IPS-15b (cell line): ENCODE measurements at regions not wholly inside any gene's neighbourhood (a gene's known extent, or its start where the extent isn't known, plus 50 kb on each side); places are given as distances from the start of the nearest gene placed in this dataset.

Source experiments
- H3K27me3 ChIP-seq: one replicate; pipeline ENCODE4 v1.6.1; 2013; ENCODE audit warnings: low read length; ENCODE audit not compliant: control insufficient read depth, insufficient read depth
- H3K36me3 ChIP-seq: one replicate; pipeline ENCODE4 v1.6.1; 2013; ENCODE audit warnings: low read length; ENCODE audit not compliant: control insufficient read depth, insufficient read depth
- H3K4me1 ChIP-seq: one replicate; pipeline ENCODE4 v1.6.1; 2013; ENCODE audit warnings: mild to moderate bottlenecking, low read length; ENCODE audit not compliant: control insufficient read depth, insufficient read depth
- H3K4me3 ChIP-seq: one replicate; pipeline ENCODE4 v1.5.1; 2013; ENCODE audit warnings: low read depth, low read length
- H3K9ac ChIP-seq: one replicate; pipeline ENCODE4 v1.6.1; 2013; ENCODE audit warnings: low read depth, mild to moderate bottlenecking, low read length
- H3K9me3 ChIP-seq: one replicate; pipeline ENCODE4 v1.6.1; 2013; ENCODE audit warnings: mild to moderate bottlenecking, low read length; ENCODE audit not compliant: control insufficient read depth, insufficient read depth

- H3K36me3 ChIP-seq = no peaks in the 10 kb centered on the region
- H3K4me3 ChIP-seq = no peak overlapping the region
- H3K27me3 ChIP-seq = no peaks in the 10 kb centered on the region
- H3K4me1 ChIP-seq = no peaks in the 10 kb centered on the region
- H3K9ac ChIP-seq = no peak overlapping the region
- no peaks in the 10 kb centered on the region for H3K9me3 ChIP-seq
Observed at GRCh38 chr2:239475161-239476028, 74.6 kb upstream of the HDAC4 start.

DNA sequence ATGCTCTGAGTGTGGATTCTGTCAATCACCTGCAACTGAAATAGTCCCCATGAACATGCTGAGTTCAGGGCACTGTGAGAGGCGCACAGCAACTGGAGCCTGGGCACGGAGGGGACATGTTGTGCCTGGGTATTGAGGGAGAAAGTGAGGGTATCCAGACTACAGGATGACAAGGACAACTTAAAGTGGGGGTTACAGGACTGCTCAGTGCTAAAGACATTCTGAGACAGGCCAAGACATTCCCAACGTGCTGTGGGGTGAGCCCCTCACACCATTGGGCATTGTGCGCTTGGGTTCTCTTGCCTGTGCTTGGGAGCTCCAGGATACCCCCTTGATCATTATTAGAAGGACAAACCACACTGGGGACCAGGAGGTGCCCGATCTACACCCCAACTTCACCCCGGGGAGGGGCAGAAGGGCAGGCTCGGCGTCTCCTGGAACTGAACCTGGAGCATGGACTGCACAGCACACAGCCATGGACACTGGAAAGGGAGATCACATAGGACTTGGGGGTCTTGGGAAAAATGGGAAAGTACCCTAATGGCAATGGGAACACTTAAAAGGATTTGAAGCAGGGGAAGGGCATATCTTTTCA, 72.5 kb upstream of the HDAC4 start:
- no peaks in the 10 kb centered on the region for H3K9me3 ChIP-seq
- no peaks in the 10 kb centered on the region for H3K4me1 ChIP-seq
- no peaks in the 10 kb centered on the region for H3K36me3 ChIP-seq
- H3K9ac ChIP-seq = no peak overlapping the region
- no peaks in the 10 kb centered on the region for H3K27me3 ChIP-seq
- H3K4me3 ChIP-seq = no peak overlapping the region

GRCh38 chr2:239472235-239472775, 71.5 kb upstream of the HDAC4 start:
- Histone ChIP-seq H3K4me3 (no peak overlapping the region), H3K9me3 (no peaks in the 10 kb centered on the region), H3K36me3 (no peaks in the 10 kb centered on the region), H3K27me3 (no peaks in the 10 kb centered on the region), H3K9ac (no peak overlapping the region), H3K4me1 (no peaks in the 10 kb centered on the region)

DNA sequence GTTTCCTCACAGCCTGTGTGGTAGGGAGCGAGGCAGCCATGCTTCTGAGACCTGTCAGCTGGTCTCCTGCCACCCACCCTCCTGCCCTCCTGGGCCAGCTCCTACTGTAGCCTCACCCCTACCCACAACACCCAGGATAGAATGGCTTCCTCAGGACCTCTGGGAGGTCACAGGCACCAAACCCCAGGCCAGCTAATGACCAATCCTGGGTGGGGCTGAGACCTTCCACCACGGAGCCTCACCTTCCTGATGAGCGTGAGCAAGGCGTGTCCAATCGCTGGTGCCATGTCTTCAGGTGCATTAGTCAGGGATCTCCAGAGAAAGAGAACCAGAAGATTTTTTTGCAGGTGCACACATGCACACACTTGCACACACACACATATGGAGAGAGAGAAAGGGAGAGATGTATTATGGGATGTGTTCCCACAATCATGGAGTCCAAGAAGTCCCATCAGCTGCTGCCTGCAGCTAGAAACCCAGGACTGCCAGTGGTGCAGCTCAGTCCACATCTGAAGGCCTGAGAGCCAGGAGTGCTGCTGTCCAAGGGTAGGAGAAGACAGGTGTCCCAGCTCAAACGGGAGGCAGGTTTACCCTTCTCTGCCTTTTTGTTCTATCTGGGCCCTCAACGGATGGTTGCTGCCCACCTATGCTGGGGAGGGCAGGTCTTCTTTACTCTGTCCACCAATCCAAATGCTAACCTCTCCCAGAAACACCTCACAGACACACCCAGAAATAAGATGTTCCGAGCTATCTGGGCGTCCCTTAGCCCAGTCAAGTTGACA, 70.4 kb upstream of the HDAC4 start:
- H3K27me3 ChIP-seq = no peaks in the 10 kb centered on the region
- H3K36me3 ChIP-seq = no peaks in the 10 kb centered on the region
- no peak overlapping the region for H3K9ac ChIP-seq
- no peaks in the 10 kb centered on the region for H3K9me3 ChIP-seq
- H3K4me3 ChIP-seq = no peak overlapping the region
- H3K4me1 ChIP-seq = no peaks in the 10 kb centered on the region

GRCh38 chr2:239470151-239470900, 69.5 kb upstream of the HDAC4 start:
- H3K9ac ChIP-seq = no peak overlapping the region
- no peaks in the 10 kb centered on the region for H3K27me3 ChIP-seq
- no peak overlapping the region for H3K4me3 ChIP-seq
- H3K4me1 ChIP-seq = no peaks in the 10 kb centered on the region
- no peaks in the 10 kb centered on the region for H3K36me3 ChIP-seq
- H3K9me3 ChIP-seq = no peaks in the 10 kb centered on the region

- Histone ChIP-seq H3K4me3 (no peak overlapping the region), H3K9me3 (no peaks in the 10 kb centered on the region), H3K9ac (no peak overlapping the region), H3K27me3 (no peaks in the 10 kb centered on the region), H3K36me3 (no peaks in the 10 kb centered on the region), H3K4me1 (no peaks in the 10 kb centered on the region)
Observed at GRCh38 chr2:239469106-239469960, 68.5 kb upstream of the HDAC4 start.

GRCh38 chr2:239468491-239469105, 67.8 kb upstream of the HDAC4 start:
- H3K9me3 ChIP-seq = no peaks in the 10 kb centered on the region
- no peaks in the 10 kb centered on the region for H3K4me1 ChIP-seq
- no peaks in the 10 kb centered on the region for H3K27me3 ChIP-seq
- H3K4me3 ChIP-seq = no peak overlapping the region
- no peak overlapping the region for H3K9ac ChIP-seq
- H3K36me3 ChIP-seq = no peaks in the 10 kb centered on the region

GRCh38 chr2:239467956-239468490, 67.2 kb upstream of the HDAC4 start:
- no peaks in the 10 kb centered on the region for H3K36me3 ChIP-seq
- no peak overlapping the region for H3K9ac ChIP-seq
- no peaks in the 10 kb centered on the region for H3K27me3 ChIP-seq
- H3K4me1 ChIP-seq = no peaks in the 10 kb centered on the region
- H3K9me3 ChIP-seq = no peaks in the 10 kb centered on the region
- H3K4me3 ChIP-seq = no peak overlapping the region

GRCh38 chr2:239467281-239467955, 66.6 kb upstream of the HDAC4 start:
- H3K4me1 ChIP-seq = no peaks in the 10 kb centered on the region
- H3K9ac ChIP-seq = no peak overlapping the region
- H3K36me3 ChIP-seq = no peaks in the 10 kb centered on the region
- no peak overlapping the region for H3K4me3 ChIP-seq
- H3K9me3 ChIP-seq = no peaks in the 10 kb centered on the region
- H3K27me3 ChIP-seq = no peaks in the 10 kb centered on the region

DNA sequence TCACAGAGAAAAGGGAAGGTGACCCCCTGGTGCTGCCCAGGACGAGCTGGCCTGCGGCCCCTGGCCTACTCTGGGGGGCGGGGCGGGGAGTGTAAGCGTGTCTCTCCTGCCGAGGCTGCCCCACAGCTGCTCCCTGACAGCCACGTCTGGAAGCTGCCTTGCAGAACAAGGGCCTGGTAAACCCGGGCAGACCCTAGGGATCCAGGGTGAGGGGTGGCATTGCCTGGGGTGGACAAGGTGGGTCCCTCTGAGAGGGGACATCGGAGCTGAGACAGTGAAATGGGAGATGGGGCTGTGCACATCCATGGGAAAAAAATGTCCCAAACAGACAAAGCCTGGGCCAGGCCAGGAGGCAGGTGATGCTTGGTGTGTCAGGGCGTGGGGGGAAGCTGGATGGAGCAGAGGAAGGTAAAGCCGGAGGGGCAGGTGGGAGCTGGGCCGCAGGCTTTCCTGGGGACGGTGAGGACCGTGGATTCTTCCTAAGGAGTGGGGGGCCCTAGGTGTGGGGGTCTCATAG, 66.0 kb upstream of the HDAC4 start:
- no peaks in the 10 kb centered on the region for H3K4me1 ChIP-seq
- H3K9me3 ChIP-seq = no peaks in the 10 kb centered on the region
- no peaks in the 10 kb centered on the region for H3K27me3 ChIP-seq
- no peak overlapping the region for H3K9ac ChIP-seq
- no peak overlapping the region for H3K4me3 ChIP-seq
- no peaks in the 10 kb centered on the region for H3K36me3 ChIP-seq
